Frontal cortex (tissue), 3 donors: ENCODE measurements at regions not wholly inside any gene's neighbourhood (a gene's known extent, or its start where the extent isn't known, plus 50 kb on each side); places are given as distances from the start of the nearest gene placed in this dataset.
"Not testable (repeated sequence)": the region's sequence is repeated elsewhere in the genome, so short reads cannot be mapped to it uniquely, and the experiment has no call there.

Experiments used
- DNase-seq, 2 donors: peaks; one replicate each; pipeline ENCODE4 v3.0.0; 2012; ENCODE audit warnings: low spot score in 2 of 2
- FAIRE-seq: peaks from 2 replicates; lab custom pipeline; 2012; peaks lifted over from hg19 to GRCh38; lab: Jason Lieb, UNC
- donor health status: control.
- donor health status: control.
- donor health status: control.

DNA sequence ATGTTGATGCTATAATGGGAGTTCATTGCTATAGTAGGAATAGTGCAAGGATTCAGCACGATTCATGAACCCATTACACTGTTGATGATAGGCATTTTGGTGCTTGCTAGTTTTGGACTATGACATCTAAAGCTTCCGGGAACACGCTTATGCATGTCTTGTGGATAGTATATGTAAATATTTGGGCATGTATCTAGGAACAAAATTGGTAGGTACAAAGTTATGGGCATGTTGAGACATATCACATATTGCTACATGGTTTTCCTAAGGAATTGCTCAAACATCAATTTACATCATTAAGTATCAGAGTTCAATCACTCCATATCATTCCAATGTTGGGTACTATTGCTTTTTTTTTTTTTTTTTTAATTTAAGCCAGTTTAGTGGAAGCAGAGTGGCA is 1103.2 kb downstream of the TBC1D22A start:
- FAIRE-seq = no peak

GRCh38 chr22:47862394-47862793 is 1099.9 kb downstream of the TBC1D22A start:
- no peak for DNase-seq
- no peak for FAIRE-seq

More for the DNA sequence above, 1103.2 kb downstream of the TBC1D22A start:
- no peak for DNase-seq

DNA sequence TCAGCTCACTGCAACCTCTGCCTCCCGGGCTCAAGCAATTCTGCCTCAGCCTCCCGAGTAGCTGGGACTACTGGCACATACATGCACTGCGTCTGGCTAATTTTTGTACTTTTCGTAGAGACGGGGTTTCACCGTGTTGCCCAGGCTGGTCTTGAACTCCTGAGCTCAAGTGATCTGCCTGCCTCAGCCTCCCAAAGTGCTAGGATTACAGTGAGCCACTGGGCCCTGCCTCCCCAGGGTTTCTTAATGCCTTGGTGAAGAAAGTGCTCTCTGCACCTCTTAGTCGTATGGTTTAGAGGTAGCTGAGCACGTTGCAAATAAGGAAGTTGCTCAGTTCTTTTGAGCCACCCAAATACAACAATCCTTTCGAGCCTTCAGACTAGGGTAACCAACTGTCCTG is 1098.5 kb downstream of the TBC1D22A start:
- DNase-seq, FAIRE-seq: not testable (repeated sequence)

GRCh38 chr22:47859881-47860525 is 1097.6 kb downstream of the TBC1D22A start:
- FAIRE-seq = no peak

DNA sequence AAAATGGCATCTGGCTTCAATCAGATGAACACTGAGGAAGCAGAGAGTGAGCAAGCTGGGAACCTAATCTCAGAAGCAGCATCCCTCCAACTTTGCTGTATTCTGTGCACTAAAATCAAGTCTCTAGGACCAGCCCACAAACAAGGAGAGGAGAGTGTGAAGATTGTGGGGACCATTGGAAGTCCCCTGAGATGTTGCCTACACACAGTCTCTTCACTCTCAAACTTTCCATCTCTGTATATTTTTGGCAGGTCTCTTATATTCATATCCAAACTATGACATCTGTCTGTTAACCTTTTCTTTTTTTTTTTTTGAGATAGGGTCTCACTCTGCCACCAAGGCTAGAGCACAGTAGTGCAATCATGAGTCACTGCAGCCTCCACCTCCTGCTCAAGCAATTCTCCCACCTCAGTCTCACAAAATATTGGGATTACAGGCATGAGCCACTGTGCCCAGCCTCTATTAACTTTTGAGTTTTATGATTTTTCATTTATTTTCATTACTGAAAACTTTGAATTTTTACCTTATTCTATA is 1096.4 kb downstream of the TBC1D22A start:
- FAIRE-seq = no peak
- DNase-seq = no peak

More at GRCh38 chr22:47859881-47860525, 1097.6 kb downstream of the TBC1D22A start:
- DNase-seq = no peak

- DNase-seq = no peak
- FAIRE-seq = no peak
These were observed 1092.2 kb downstream of the TBC1D22A start for GRCh38 chr22:47854680-47855079.

DNA sequence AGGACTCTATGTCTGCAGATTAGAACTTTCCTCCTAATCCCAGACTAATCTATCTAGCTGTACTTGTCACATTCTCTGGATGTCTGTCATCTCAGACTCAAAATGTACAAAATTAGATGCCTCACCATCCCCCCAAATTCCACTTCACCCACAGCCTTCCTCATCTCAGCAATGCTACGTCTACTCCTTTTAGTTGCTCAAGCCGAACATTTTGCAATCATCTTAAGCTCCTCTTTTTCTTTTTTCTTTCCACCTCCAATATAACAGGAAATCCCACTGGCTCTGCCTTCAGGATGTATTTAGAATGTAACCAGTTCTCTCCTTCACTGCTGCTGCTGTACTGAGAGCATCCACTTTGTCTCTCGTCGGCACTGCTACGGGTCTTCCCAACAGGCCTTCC is 1091.8 kb downstream of the TBC1D22A start:
- FAIRE-seq (no peak), DNase-seq (no peak)

DNA sequence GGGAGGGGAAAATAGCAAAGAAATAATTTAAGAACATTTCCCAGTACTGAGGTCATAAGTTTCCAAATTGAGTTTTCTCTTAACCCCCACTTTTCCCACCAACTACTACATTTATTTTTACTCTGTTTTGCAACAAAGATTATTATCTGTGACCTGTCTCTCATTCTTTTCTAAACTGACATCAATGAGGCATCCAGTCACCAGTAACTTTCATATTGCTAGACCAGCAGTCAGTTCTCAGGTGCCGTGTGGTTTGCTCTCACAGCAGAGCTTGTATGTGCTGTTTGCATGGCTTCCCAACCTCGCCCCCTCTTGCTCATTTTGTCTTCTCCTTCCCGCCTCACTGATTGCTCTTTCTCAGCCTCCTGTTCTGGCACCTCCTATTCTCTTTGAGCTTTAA is 1091.3 kb downstream of the TBC1D22A start:
- DNase-seq (no peak), FAIRE-seq (no peak)

GRCh38 chr22:47851586-47851985 is 1089.1 kb downstream of the TBC1D22A start:
- FAIRE-seq = no peak
- no peak for DNase-seq

DNA sequence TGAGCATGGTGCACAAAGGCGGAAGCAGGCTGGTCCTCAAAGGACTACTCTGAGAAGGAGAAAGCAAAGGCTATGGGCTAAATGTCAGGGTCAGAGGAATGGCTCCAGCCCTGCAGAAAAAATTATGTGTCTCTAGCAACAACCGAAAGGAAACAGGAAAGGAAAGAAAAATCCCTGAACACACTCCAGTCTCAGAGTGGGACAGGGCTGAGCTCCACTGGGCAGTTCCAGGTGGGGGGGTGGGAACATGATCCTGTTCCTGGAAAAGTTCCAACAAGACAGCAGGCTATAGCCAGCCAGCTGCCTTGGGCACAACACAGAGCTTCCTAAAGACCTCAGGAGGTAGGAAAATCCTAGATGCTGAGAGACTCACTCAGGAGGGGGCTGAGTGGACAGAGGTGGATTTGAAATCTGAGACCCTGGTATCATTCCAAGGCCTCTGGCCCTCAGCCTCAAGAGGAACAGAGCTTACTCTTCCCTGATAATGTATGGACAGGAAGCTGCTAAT is 1088.2 kb downstream of the TBC1D22A start:
- DNase-seq (no peak), FAIRE-seq (no peak)

DNA sequence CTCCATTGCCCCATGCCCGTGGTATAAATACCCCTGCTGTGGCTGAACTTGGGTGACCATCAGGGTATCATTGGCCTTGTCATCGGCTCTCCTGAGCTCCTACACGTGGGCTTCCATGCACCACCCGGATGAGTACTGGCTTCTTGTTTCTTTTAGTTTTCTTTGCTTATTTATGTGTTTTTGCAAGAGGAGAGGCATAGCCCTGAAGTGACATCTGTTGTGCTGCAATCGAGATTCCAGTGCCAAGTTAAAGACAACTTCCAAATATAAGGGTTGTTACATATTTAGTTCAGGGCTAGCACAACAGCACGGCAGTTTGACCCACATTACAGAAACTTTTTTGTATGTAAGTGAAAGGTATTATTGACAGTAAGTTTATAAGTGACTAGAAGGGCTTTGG is 1087.1 kb downstream of the TBC1D22A start:
- DNase-seq (no peak), FAIRE-seq (no peak)

- DNase-seq (no peak), FAIRE-seq (no peak)
These were observed 1085.9 kb downstream of the TBC1D22A start for GRCh38 chr22:47848184-47848920.

DNA sequence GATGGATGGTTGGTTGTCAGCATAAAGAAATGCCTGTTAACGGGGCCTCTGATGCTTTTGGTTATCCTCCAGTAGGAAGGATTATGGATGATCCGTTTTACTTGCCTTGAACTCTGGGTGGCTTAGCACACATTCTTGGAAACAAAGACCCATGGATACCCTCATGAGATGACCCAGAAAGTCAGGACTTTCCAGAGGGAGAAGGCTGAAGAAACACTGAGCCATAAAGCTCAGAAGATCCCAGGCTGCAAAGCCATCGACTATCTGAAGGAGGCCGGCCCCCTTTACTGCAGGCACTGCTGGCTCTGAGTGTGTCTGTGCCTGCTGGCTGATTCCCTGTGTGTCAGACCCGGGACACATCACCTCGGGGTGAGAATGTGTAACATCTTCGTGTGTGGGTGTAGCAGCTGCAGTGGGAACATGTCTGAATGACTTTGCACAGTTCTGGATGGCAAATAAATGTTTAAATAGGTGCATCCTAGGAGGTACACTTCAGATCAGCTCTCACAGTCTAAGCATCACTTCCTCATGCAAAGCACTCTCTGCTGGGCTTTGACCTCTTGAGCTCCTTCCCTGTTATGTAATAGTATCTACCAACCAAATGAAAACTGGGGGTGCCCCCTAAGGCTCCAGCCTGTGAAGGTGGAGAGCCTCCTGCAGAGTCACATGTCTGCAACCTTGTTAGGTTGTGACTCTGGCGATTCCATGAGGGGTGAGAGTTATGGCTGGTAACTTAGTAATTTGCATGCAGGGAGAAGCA is 1084.9 kb downstream of the TBC1D22A start:
- DNase-seq = no peak
- FAIRE-seq = no peak

DNA sequence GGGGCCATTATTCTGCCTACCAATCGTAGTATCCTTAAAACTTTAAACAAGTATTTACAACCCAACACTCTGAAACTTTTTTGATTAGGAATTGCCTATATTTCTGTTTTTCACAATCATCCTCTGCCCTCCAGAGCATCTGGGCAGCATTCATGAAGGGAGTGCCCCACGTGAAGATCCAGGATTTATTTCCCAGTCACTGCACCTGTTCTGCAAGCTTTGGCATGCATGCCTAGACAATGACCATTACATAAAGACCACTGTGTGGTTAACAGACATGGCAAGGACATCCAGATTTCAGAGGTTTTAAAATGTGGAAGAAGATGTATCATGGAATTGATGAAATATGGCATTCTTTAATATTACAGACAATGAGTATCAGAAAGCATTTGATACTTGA is 1083.8 kb downstream of the TBC1D22A start:
- no peak for DNase-seq
- FAIRE-seq = no peak

- DNase-seq (no peak), FAIRE-seq (no peak)
These were observed 1079.7 kb downstream of the TBC1D22A start for GRCh38 chr22:47842119-47842518.

GRCh38 chr22:47841156-47841555 is 1078.7 kb downstream of the TBC1D22A start:
- no peak for FAIRE-seq

DNA sequence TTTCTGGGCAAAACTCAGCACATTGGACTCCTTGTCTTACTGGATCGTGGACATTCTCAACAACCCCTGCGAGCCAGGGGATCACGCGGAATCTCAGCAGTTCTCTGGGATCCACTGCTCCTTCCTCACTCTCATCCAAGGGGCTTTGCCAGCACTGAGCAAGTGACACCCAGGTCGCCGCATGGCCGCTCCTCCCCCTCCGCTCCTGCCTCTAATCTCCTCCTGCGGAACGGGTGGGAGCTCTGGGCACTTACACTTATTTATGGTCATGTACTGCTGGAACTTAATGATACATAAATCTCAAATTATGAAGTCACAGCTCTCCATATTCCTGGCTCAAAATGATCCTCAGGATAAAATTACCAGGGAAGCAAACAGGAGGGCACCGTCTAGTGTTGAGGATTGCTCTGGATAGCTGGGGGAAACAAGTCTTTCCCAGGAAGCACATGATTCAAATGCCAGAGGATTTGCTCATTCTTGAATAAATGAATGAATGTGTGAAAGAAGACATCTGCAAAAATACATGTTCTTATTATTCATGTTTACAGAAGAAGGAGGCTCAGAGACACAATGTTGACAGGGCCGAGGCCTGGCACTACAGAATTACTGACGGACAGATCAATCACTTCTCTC is 1077.3 kb downstream of the TBC1D22A start:
- DNase-seq (no peak), FAIRE-seq (no peak)

More at GRCh38 chr22:47841156-47841555, 1078.7 kb downstream of the TBC1D22A start:
- no peak for DNase-seq

- FAIRE-seq (no peak), DNase-seq (no peak)
These were observed 1075.3 kb downstream of the TBC1D22A start for GRCh38 chr22:47837703-47838102.

DNA sequence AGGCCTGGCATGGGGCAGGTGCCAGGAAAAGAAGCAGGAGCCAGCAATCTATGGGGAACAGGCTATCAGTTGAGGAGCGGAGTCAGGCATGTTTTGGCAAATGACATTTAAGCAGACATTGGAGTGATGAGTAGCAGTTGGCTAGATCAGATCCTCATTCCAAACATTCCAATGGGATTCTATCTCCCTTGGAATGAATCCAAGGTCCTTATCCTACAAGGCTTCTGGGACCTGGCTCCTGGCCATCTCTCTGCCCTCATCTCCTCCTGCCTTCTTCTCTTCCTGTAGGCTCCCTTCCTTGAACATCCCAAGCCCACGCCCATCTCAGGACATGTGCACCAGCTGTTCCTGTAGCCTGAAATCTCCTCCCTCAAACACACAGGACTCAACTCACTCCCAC is 1074.5 kb downstream of the TBC1D22A start:
- DNase-seq = no peak
- FAIRE-seq = no peak

DNA sequence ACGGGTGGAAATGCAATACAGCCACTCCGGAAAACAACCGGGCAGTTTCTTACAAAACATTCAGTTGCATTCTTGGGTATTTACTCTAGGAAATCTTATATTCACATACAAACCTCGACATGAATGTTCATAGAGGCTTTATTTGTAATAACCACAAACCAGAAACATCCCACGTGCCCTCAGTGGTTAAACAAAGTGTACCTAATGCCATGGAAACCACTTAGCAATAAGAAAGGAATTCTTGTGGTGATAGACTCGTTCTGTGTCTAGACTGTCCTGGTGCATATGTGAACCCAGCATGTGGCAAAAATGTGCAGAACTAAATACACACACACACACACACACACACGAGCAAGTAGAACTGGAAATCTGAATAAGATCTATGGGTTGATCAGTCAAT is 1073.3 kb downstream of the TBC1D22A start:
- FAIRE-seq = no peak
- no peak for DNase-seq
